GM19463 (cell line): ENCODE measurements at regions not wholly inside any gene's neighbourhood (a gene's known extent, or its start where the extent isn't known, plus 50 kb on each side); places are given as distances from the start of the nearest gene placed in this dataset.
"Not testable (repeated sequence)": the region's sequence is repeated elsewhere in the genome, so short reads cannot be mapped to it uniquely, and the experiment has no call there.

Experiments
- ATAC-seq: cut with Tn5 transposase; IDR thresholded peaks from one replicate; pipeline ENCODE4 v1.9.1; 2021; ENCODE audit warnings: mild to moderate bottlenecking, moderate library complexity; ENCODE audit not compliant: unreplicated experiment

GRCh38 chr11:67805253-67806126 lies 131.1 kb upstream of the ALDH3B2 start:
- ATAC-seq: peak; percentile 82

GRCh38 chr11:67804435-67805252 lies 130.2 kb upstream of the ALDH3B2 start:
- ATAC-seq: not testable (repeated sequence)

GRCh38 chr11:67803519-67803918 lies 129.1 kb upstream of the ALDH3B2 start:
- ATAC-seq: not testable (repeated sequence)

- ATAC-seq: not testable (repeated sequence)
These were observed 128.6 kb upstream of the ALDH3B2 start for GRCh38 chr11:67803055-67803454.

- not testable (repeated sequence) for ATAC-seq
These were observed 128.2 kb upstream of the ALDH3B2 start for GRCh38 chr11:67802623-67803022.

GRCh38 chr11:67801397-67801796 lies 127.0 kb upstream of the ALDH3B2 start:
- ATAC-seq: not testable (repeated sequence)

GRCh38 chr11:67800591-67800990 lies 126.2 kb upstream of the ALDH3B2 start:
- not testable (repeated sequence) for ATAC-seq

GRCh38 chr11:67799808-67800207 lies 125.4 kb upstream of the ALDH3B2 start:
- not testable (repeated sequence) for ATAC-seq

GRCh38 chr11:67797726-67798521 lies 123.5 kb upstream of the ALDH3B2 start:
- ATAC-seq: not testable (repeated sequence)

GRCh38 chr11:67795746-67796145 lies 121.3 kb upstream of the ALDH3B2 start:
- no peak for ATAC-seq

- not testable (repeated sequence) for ATAC-seq
These were observed 119.3 kb upstream of the ALDH3B2 start for GRCh38 chr11:67793750-67794149.

- ATAC-seq: not testable (repeated sequence)
These were observed 118.0 kb upstream of the ALDH3B2 start for GRCh38 chr11:67792273-67792990.

GRCh38 chr11:67791598-67792170 lies 117.3 kb upstream of the ALDH3B2 start:
- ATAC-seq: not testable (repeated sequence)

- ATAC-seq: not testable (repeated sequence)
These were observed 113.9 kb upstream of the ALDH3B2 start for GRCh38 chr11:67788341-67788695.

GRCh38 chr11:67787681-67788340 lies 113.4 kb upstream of the ALDH3B2 start:
- not testable (repeated sequence) for ATAC-seq

- ATAC-seq: not testable (repeated sequence)
These were observed 107.5 kb upstream of the ALDH3B2 start for GRCh38 chr11:67781967-67782366.

- ATAC-seq: not testable (repeated sequence)
These were observed 107.1 kb upstream of the ALDH3B2 start for GRCh38 chr11:67781506-67781905.

GRCh38 chr11:67780056-67780455 lies 105.6 kb upstream of the ALDH3B2 start:
- ATAC-seq: no peak

- ATAC-seq: not testable (repeated sequence)
These were observed 104.9 kb upstream of the ALDH3B2 start for GRCh38 chr11:67779189-67779875.
